Progenitor cell of endocrine pancreas (in vitro differentiated cells): ENCODE measurements at regions not wholly inside any gene's neighbourhood (a gene's known extent, or its start where the extent isn't known, plus 50 kb on each side); places are given as distances from the start of the nearest gene placed in this dataset.
"Not testable (repeated sequence)": the region's sequence is repeated elsewhere in the genome, so short reads cannot be mapped to it uniquely, and the experiment has no call there.

Experiments used
- DNase-seq: peaks from one replicate; pipeline ENCODE4 v3.0.0; 2021; ENCODE audit warnings: low spot score; ENCODE audit not compliant: unreplicated experiment
- H3K27ac Mint-ChIP-seq: 2 replicates; pipeline ENCODE4 v1.8.0; 2021; ENCODE audit warnings: mild to moderate bottlenecking, moderate library complexity, mixed read lengths
- H3K27me3 Mint-ChIP-seq: 2 replicates; pipeline ENCODE4 v1.8.0; 2021; ENCODE audit warnings: mixed read lengths
- H3K36me3 Mint-ChIP-seq: 2 replicates; pipeline ENCODE4 v1.8.0; 2022; ENCODE audit warnings: mixed read lengths; ENCODE audit not compliant: insufficient read depth
- H3K4me1 Mint-ChIP-seq: 2 replicates; pipeline ENCODE4 v1.8.0; 2021; ENCODE audit warnings: low read depth, mixed read lengths
- H3K4me3 Mint-ChIP-seq: 2 replicates; pipeline ENCODE4 v1.8.0; 2021; ENCODE audit warnings: low read depth, mild to moderate bottlenecking, moderate library complexity, mixed read lengths
- H3K9me3 Mint-ChIP-seq: 2 replicates; pipeline ENCODE4 v1.8.0; 2021; ENCODE audit warnings: low read depth, mixed read lengths
- CTCF ChIP-seq: fragments of 200-600 bp; sonication (generic); IDR thresholded peaks from one replicate; pipeline ENCODE4 v1.5.0; 2021; ENCODE audit warnings: antibody characterized with exemption, mild to moderate bottlenecking; ENCODE audit not compliant: unreplicated experiment

GRCh38 chr4:72893354-72894066 is 176.0 kb downstream of the COX18 start:
- no peak for DNase-seq
- TF ChIP-seq CTCF, result no peak
- H3K4me3 Mint-ChIP-seq, result no peak overlapping the region
- H3K27me3 Mint-ChIP-seq, result no peaks in the 10 kb centered on the region
- H3K36me3 Mint-ChIP-seq, result no peaks in the 10 kb centered on the region
- peaks cover 6% of the 10 kb centered on the region for H3K9me3 Mint-ChIP-seq
- H3K4me1 Mint-ChIP-seq, result peaks cover 13% of the 10 kb centered on the region
- no peak overlapping the region for H3K27ac Mint-ChIP-seq

GRCh38 chr4:72888331-72888730 is 181.2 kb downstream of the COX18 start:
- Mint-ChIP-seq H3K36me3 (no peaks in the 10 kb centered on the region), H3K27ac (no peak overlapping the region), H3K27me3 (no peaks in the 10 kb centered on the region), H3K4me1 (peaks cover 13% of the 10 kb centered on the region), H3K4me3 (no peak overlapping the region), H3K9me3 (peaks cover 5% of the 10 kb centered on the region)
- DNase-seq, result no peak
- no peak for TF ChIP-seq CTCF

DNA sequence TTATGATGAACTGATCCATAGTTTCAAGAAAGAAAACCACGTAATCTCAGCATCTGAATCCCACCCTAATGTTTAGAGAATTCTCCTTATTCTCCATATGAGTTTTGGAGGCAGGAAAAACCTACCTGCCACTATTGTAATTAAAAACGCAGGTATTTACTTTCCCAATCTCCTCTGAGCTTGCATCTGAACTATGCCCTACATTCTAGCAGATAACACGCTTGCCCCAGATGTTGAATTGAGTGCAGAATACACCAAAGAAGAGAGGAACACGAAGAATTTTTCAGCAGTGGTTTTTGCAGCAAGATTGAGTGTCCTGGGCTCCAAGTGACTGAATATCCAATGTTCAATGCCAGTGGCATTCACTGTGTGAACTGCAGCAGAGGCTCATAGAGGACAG is 182.4 kb downstream of the COX18 start:
- Mint-ChIP-seq H3K27me3 (no peaks in the 10 kb centered on the region), H3K4me3 (no peak overlapping the region), H3K4me1 (peaks cover 7% of the 10 kb centered on the region), H3K27ac (peak overlapping the region; percentile 1), H3K9me3 (peaks cover 11% of the 10 kb centered on the region), H3K36me3 (no peaks in the 10 kb centered on the region)
- TF ChIP-seq CTCF, result no peak
- DNase-seq, result no peak

- Mint-ChIP-seq H3K27me3 (no peaks in the 10 kb centered on the region), H3K9me3 (peaks cover 17% of the 10 kb centered on the region), H3K4me1 (peaks cover 7% of the 10 kb centered on the region), H3K27ac (no peak overlapping the region), H3K4me3 (no peak overlapping the region), H3K36me3 (no peaks in the 10 kb centered on the region)
- no peak for DNase-seq
- peak; percentile 54 for TF ChIP-seq CTCF
Observed at GRCh38 chr4:72886602-72887001, 182.9 kb downstream of the COX18 start.

DNA sequence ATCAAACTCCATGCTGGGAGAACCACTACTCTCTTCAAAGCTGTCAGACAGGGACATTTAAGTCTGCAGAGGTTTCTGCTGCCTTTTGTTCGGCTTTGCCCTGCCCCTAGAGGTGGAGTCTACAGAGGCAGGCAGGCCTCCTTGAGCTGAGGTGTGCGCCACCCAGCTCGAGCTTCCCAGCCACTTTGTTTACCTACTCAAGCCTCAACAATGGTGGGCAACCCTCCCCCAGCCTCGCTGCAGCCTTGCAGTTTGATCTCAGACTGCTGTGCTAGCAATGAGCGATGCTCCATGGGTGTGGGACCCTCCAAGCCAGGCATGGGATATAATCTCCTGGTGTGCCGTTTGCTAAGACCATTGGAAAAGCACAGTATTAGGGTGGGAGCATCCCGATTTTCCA is 185.3 kb downstream of the COX18 start:
- DNase-seq, H3K4me3 Mint-ChIP-seq, H3K36me3 Mint-ChIP-seq, H3K4me1 Mint-ChIP-seq, H3K27me3 Mint-ChIP-seq, H3K27ac Mint-ChIP-seq: not testable (repeated sequence)
- H3K9me3 Mint-ChIP-seq, result peaks cover 17% of the 10 kb centered on the region

DNA sequence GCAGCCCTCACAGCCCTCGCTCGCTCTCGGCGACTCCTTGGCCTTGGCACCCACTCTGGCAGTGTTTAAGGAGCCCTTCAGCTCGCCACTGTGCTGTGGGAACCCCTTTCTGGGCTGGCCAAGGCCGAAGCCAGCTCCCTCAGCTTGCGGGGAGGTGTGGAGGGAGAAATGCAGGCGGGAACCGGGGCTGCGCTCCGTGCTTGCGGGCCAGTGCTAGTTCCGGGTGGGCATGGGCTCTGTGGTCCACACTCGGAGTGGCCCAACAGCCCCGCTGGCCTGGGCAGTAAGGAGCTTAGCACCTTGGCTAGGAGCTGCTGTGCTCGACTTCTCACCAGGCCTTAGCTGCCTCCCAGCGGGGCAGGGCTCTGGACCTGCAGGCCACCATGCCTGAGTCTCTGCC is 192.6 kb downstream of the COX18 start:
- Mint-ChIP-seq H3K27ac (no peak overlapping the region), H3K4me1 (peaks cover 1% of the 10 kb centered on the region), H3K27me3 (no peaks in the 10 kb centered on the region), H3K9me3 (peaks cover 13% of the 10 kb centered on the region), H3K4me3 (no peak overlapping the region), H3K36me3 (no peaks in the 10 kb centered on the region)
- DNase-seq, result no peak
- TF ChIP-seq CTCF, result no peak
